ENCODE measurements at regions not wholly inside any gene's neighbourhood (a gene's known extent, or its start where the extent isn't known, plus 50 kb on each side); places are given as distances from the start of the nearest gene placed in this dataset.

DNA sequence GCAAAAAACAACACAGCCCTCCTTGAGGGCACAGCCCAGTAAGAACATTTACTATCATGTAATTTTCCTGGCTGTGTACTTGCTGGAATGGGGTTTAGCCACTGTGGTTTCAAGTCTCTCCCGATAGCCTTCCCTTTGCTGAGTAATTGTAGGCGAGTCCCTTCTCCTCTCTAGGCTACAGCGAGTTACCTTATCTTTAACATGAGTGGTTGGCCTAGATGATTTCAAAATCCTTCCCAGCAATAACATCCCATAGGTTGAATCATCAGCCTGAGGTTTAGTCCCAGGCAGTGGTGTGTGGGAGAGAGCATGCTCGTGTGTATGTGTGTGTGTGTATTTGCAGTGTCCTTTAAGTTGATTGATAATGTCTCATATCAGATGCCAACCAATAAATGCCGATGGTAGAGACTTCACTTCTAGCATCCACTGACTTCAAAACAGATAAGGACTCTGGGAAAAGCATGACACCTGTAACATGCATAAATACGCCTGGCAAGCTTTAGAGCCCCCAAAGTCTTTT is 142.9 kb upstream of the ZMIZ1 start:
- TF ChIP-seq, protein P1, sequence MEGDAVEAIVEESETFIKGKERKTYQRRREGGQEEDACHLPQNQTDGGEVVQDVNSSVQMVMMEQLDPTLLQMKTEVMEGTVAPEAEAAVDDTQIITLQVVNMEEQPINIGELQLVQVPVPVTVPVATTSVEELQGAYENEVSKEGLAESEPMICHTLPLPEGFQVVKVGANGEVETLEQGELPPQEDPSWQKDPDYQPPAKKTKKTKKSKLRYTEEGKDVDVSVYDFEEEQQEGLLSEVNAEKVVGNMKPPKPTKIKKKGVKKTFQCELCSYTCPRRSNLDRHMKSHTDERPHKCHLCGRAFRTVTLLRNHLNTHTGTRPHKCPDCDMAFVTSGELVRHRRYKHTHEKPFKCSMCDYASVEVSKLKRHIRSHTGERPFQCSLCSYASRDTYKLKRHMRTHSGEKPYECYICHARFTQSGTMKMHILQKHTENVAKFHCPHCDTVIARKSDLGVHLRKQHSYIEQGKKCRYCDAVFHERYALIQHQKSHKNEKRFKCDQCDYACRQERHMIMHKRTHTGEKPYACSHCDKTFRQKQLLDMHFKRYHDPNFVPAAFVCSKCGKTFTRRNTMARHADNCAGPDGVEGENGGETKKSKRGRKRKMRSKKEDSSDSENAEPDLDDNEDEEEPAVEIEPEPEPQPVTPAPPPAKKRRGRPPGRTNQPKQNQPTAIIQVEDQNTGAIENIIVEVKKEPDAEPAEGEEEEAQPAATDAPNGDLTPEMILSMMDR (IDR thresholded peaks at IDR 0.05): no peak
- TF ChIP-seq POLR2A (IDR thresholded peaks at IDR 0.05): no peak

All from tibial nerve (tissue), 3 donors.